GM12891 (cell line): ENCODE measurements at regions not wholly inside any gene's neighbourhood (a gene's known extent, or its start where the extent isn't known, plus 50 kb on each side); places are given as distances from the start of the nearest gene placed in this dataset.

Experiments
- PAX5 ChIP-seq: IDR thresholded peaks from 2 replicates; pipeline ENCODE4 v1.6.1; 2011; ENCODE audit warnings: low read length, moderate library complexity, mild to moderate bottlenecking; ENCODE audit not compliant: insufficient read depth, severe bottlenecking
- POLR2A ChIP-seq: IDR thresholded peaks from 2 replicates; pipeline ENCODE4 v1.6.1; 2011; ENCODE audit warnings: low read depth, low read length, control low read depth
- POLR2AphosphoS5 ChIP-seq: IDR thresholded peaks from 2 replicates; pipeline ENCODE4 v1.6.1; 2011; ENCODE audit warnings: low read depth, low read length, control low read depth
- TAF1 ChIP-seq: IDR thresholded peaks from 2 replicates; pipeline ENCODE4 v1.6.1; 2011; ENCODE audit warnings: low read depth, low read length, control low read depth

DNA sequence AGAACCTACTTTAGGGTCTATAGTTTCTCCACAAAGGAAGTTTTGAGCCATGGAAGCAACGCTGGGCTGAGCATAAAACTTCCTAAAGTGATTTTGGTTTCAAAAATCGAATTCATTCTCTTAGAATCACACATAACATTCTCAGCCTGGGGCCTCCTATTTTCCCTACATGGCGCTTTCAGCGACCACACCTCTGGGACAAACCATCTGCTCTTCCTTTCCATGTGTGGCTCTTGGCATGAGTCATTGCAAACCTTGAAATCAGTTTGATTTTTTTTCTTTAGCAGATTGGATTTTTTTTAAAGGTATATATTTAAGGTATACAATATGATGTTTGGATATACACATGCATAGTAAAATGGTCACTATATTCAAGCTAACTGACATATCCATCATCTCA, 72.5 kb upstream of the APCDD1 start:
- no peak for TF ChIP-seq POLR2AphosphoS5
- TF ChIP-seq POLR2A, result no peak
- TF ChIP-seq PAX5, result no peak
- no peak for TF ChIP-seq TAF1
